Mucosa of rectum (tissue), 2 donors: ENCODE measurements at regions not wholly inside any gene's neighbourhood (a gene's known extent, or its start where the extent isn't known, plus 50 kb on each side); places are given as distances from the start of the nearest gene placed in this dataset.

Source experiments
- H3K27ac ChIP-seq, 2 donors: one replicate each; pipeline ENCODE4 v1.7.0; 2013; ENCODE audit warnings: inconsistent platforms in 2 of 2, low read depth in 2 of 2, low read length in 2 of 2
- H3K27me3 ChIP-seq, 2 donors: one replicate each; pipeline ENCODE4 v1.7.0; 2013; ENCODE audit warnings: low read length in 2 of 2; ENCODE audit not compliant: control insufficient read depth in 2 of 2, insufficient read depth in 2 of 2
- H3K36me3 ChIP-seq, 2 donors: one replicate each; pipeline ENCODE4 v1.7.0; 2013; ENCODE audit warnings: low read length in 2 of 2; ENCODE audit not compliant: control insufficient read depth in 2 of 2, insufficient read depth in 2 of 2
- H3K4me1 ChIP-seq, 2 donors: one replicate each; pipeline ENCODE4 v1.7.0; 2013; ENCODE audit warnings: low read length in 2 of 2, mild to moderate bottlenecking in 1 of 2; ENCODE audit not compliant: control insufficient read depth in 2 of 2, insufficient read depth in 2 of 2
- H3K4me3 ChIP-seq, 2 donors: one replicate each; pipeline ENCODE4 v1.7.0; 2013; ENCODE audit warnings: low read length in 2 of 2
- H3K9ac ChIP-seq, 2 donors: one replicate each; pipeline ENCODE4 v1.7.0; 2013; ENCODE audit warnings: low read length in 2 of 2, low read depth in 1 of 2, mild to moderate bottlenecking in 1 of 2
- H3K9me3 ChIP-seq, 2 donors: one replicate each; pipeline ENCODE4 v1.7.0; 2013; ENCODE audit warnings: low read length in 2 of 2; ENCODE audit not compliant: control insufficient read depth in 2 of 2
- donor health status: healthy.
- donor health status: Normal muscosa, but diverticular disease.

- Histone ChIP-seq H3K27me3 (no peaks in the 10 kb centered on the region), H3K27ac (no peak overlapping the region), H3K4me3 (no peak overlapping the region), H3K36me3 (no peaks in the 10 kb centered on the region), H3K9me3 (no peaks in the 10 kb centered on the region), H3K4me1 (no peaks in the 10 kb centered on the region), H3K9ac (no peak overlapping the region)
These were observed 312.3 kb upstream of the CNTN6 start for GRCh38 chr3:780505-780904.

GRCh38 chr3:791442-791841 lies 301.4 kb upstream of the CNTN6 start:
- H3K9me3 ChIP-seq = no peaks in the 10 kb centered on the region
- no peak overlapping the region for H3K27ac ChIP-seq
- H3K4me1 ChIP-seq = no peaks in the 10 kb centered on the region
- H3K36me3 ChIP-seq = no peaks in the 10 kb centered on the region
- H3K9ac ChIP-seq = no peak overlapping the region
- no peaks in the 10 kb centered on the region for H3K27me3 ChIP-seq
- H3K4me3 ChIP-seq = no peak overlapping the region

DNA sequence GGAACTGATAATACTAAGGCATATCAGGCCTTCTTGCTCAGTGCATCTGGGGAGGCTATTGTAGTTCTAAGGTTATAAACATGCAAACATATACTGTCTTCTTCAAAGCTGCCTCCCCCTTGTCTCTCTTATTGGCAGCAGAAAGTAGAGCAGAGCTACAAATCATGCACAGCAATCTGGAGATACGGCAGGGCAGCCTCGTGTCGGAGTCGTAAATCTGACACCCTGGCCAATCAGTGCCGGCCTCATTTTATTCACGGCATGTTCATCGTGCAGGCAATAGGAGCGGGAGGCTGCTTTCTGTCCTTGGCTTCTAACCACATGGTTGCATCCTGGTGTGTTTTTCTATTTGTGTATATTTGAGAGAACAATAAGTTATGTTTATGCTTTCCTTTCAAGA lies 300.2 kb upstream of the CNTN6 start:
- no peak overlapping the region for H3K27ac ChIP-seq
- no peaks in the 10 kb centered on the region for H3K9me3 ChIP-seq
- H3K4me1 ChIP-seq = no peaks in the 10 kb centered on the region
- H3K27me3 ChIP-seq = no peaks in the 10 kb centered on the region
- H3K36me3 ChIP-seq = no peaks in the 10 kb centered on the region
- no peak overlapping the region for H3K4me3 ChIP-seq
- H3K9ac ChIP-seq = no peak overlapping the region

DNA sequence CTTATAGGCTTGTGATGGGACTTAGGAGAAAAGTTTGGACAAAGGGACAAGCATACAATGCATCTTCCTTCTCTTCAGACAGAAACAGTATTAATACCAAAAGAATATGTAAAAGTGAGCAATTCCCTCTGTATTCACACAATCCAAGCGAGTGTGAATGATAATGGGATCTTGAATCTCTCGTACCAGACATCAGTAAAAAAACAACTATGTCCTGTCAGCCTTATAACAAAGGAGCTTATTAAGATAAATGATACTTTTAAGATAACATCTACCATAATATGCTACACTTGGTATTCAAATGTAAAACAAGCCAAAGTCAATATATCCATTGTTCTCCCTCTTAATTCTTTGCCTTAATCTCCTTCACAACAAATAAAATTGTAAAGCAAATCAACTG lies 288.6 kb upstream of the CNTN6 start:
- Histone ChIP-seq H3K36me3 (no peaks in the 10 kb centered on the region), H3K4me1 (no peaks in the 10 kb centered on the region), H3K9me3 (no peaks in the 10 kb centered on the region), H3K27ac (no peak overlapping the region), H3K4me3 (no peak overlapping the region), H3K9ac (no peak overlapping the region), H3K27me3 (no peaks in the 10 kb centered on the region)

- Histone ChIP-seq H3K27me3 (no peaks in the 10 kb centered on the region), H3K9me3 (no peaks in the 10 kb centered on the region), H3K9ac (no peak overlapping the region), H3K4me3 (no peak overlapping the region), H3K4me1 (no peaks in the 10 kb centered on the region), H3K27ac (no peak overlapping the region), H3K36me3 (no peaks in the 10 kb centered on the region)
These were observed 287.5 kb upstream of the CNTN6 start for GRCh38 chr3:805326-805725.

DNA sequence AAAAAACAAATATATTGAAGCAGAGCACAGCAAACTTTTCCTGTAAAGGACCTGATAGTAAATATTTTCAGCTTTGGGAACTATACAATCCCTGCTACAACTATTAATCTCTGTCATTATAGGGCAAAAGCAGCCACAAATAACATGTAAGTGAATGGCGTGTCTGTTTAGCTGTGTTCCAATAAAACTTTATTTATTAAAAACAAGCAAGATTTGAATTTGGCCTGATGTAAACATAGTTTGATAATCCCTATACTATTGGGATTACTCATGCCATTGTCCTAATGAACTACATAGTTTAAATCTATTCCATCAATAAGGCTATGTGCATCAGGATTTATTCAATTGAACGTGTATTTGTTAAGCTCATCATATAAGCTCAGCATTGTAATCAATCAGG lies 286.8 kb upstream of the CNTN6 start:
- H3K9ac ChIP-seq = no peak overlapping the region
- no peak overlapping the region for H3K27ac ChIP-seq
- no peaks in the 10 kb centered on the region for H3K27me3 ChIP-seq
- no peak overlapping the region for H3K4me3 ChIP-seq
- H3K4me1 ChIP-seq = no peaks in the 10 kb centered on the region
- H3K36me3 ChIP-seq = no peaks in the 10 kb centered on the region
- no peaks in the 10 kb centered on the region for H3K9me3 ChIP-seq

DNA sequence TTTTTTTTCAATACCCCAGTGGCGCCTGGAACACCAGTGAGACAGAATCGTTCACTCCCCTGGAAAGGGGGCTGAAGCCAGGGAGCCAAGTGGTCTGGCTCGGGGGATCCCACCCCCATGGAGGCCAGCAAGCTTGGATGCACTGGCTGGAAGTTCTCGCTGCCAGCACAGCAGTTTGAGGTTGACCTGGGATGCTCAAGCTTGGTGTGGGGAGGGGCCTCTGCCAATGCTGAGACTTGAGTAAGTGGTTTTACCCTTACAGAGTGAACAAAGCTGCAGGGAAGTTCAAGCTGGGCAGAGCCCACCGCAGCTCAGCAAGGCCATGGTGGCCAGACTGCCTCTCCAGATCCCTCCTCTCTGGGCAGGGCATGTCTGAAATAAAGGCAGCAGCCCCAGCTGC lies 276.2 kb upstream of the CNTN6 start:
- H3K4me3 ChIP-seq = no peak overlapping the region
- H3K9me3 ChIP-seq = no peaks in the 10 kb centered on the region
- H3K27ac ChIP-seq = no peak overlapping the region
- no peaks in the 10 kb centered on the region for H3K4me1 ChIP-seq
- H3K9ac ChIP-seq = no peak overlapping the region
- H3K27me3 ChIP-seq = no peaks in the 10 kb centered on the region
- no peaks in the 10 kb centered on the region for H3K36me3 ChIP-seq

DNA sequence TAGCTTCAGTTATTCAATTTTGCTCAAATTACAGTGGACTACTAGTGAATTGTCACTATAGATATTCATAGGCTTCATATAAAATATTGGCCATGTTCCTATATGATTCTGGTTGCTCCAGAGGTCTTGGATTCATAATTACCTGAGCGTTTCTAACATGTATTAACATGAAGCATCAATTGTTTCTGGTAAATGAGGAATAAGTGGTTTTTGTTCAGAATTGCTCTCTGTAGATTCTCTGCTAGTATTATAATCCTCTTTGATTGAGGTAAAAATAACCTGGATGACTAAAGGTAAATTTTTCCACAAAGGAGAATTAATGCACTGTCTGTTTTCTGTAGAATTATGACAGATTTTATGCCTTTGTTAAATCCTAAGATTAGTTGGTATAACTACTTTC lies 258.1 kb upstream of the CNTN6 start:
- Histone ChIP-seq H3K9ac (no peak overlapping the region), H3K9me3 (no peaks in the 10 kb centered on the region), H3K27me3 (no peaks in the 10 kb centered on the region), H3K4me1 (no peaks in the 10 kb centered on the region), H3K27ac (no peak overlapping the region), H3K36me3 (no peaks in the 10 kb centered on the region), H3K4me3 (no peak overlapping the region)

DNA sequence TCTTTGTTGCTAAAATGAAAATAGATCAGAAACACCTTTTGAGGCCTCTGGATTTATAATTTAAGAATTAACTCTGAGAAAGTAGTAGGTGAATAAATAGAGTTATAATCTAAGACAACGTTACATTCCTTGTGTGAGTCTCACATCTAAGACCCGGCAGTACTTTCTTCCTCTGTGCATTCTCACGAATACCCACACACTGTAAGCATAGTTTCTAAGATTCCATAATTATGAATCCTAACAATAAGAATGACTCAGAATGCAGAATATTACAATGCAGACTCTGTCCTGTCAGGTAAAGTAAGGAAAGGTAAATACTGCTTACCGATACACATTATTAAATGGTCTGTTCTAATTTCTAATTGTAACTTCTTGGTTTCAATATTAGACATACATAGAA lies 257.7 kb upstream of the CNTN6 start:
- Histone ChIP-seq H3K4me3 (no peak overlapping the region), H3K4me1 (no peaks in the 10 kb centered on the region), H3K27ac (no peak overlapping the region), H3K27me3 (no peaks in the 10 kb centered on the region), H3K36me3 (no peaks in the 10 kb centered on the region), H3K9ac (no peak overlapping the region), H3K9me3 (no peaks in the 10 kb centered on the region)

DNA sequence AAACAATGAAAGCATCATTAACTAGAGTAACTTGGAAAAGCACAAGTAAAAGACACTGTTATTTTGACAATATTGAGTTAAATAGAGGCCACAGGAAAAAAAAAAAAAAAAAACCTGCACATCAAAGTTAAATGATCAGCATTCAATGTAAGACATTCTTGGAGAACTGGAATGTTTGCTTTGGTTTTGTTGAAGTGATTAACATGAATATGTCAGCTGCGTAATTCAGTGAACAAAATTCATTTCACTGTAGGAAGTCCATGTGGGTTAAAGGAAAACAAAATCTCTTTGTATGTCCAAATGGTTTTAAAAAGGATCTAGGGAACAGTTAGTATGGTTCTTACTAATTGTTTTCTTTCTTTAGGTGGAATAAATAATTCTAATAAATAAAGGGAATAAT lies 252.8 kb upstream of the CNTN6 start:
- Histone ChIP-seq H3K4me3 (no peak overlapping the region), H3K36me3 (no peaks in the 10 kb centered on the region), H3K4me1 (no peaks in the 10 kb centered on the region), H3K27me3 (no peaks in the 10 kb centered on the region), H3K9ac (no peak overlapping the region), H3K27ac (no peak overlapping the region), H3K9me3 (peaks cover 3 to 4% of the 10 kb centered on the region in 2 donors)

GRCh38 chr3:851098-851790 lies 241.6 kb upstream of the CNTN6 start:
- Histone ChIP-seq H3K9me3 (no peaks in the 10 kb centered on the region), H3K4me3 (no peak overlapping the region), H3K27me3 (no peaks in the 10 kb centered on the region), H3K4me1 (no peaks in the 10 kb centered on the region), H3K36me3 (no peaks in the 10 kb centered on the region), H3K9ac (no peak overlapping the region), H3K27ac (no peak overlapping the region)
